ENCODE measurements at regions not wholly inside any gene's neighbourhood (a gene's known extent, or its start where the extent isn't known, plus 50 kb on each side); places are given as distances from the start of the nearest gene placed in this dataset.
"Not testable (repeated sequence)": the region's sequence is repeated elsewhere in the genome, so short reads cannot be mapped to it uniquely, and the experiment has no call there.

DNA sequence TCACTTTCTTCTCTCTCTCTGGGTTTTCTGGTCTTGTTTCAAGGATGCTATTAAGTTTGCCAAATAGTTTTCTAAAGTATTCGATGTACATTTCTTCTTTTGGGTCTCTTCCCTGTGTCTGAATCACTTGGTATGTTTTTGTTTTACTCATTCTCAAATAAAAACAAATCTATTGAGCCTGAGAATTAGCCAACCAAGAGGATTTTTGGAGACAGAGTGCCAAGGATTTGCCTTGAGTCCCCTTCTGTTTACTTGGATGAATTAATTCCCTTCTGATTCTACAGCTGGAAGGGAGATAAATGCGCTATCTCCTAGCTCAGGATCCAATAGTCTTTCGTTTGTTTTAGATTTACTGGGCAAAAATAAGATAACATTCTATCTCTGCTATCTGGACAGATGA, 255.5 kb downstream of the SYT10 start:
- no peak for DNase-seq

DNA sequence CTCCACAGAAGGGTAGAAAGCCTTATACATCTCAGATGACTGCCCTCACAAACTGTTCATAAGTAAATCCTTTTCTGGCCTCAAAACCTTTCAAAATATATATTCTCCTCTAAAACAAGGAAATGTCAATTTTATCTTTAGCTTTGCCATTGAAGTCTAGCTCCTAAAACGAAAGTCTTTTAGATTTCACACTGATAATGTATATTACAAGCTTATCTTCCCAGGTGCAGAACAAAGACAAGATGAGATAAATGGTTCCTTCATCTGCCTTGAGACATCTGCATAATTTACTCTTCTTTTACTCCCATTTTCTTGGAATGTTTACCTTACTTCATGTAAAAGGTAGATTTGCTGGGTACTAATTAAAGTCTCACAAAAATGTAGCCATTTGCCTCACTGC, 257.1 kb downstream of the SYT10 start:
- no peak for DNase-seq

DNA sequence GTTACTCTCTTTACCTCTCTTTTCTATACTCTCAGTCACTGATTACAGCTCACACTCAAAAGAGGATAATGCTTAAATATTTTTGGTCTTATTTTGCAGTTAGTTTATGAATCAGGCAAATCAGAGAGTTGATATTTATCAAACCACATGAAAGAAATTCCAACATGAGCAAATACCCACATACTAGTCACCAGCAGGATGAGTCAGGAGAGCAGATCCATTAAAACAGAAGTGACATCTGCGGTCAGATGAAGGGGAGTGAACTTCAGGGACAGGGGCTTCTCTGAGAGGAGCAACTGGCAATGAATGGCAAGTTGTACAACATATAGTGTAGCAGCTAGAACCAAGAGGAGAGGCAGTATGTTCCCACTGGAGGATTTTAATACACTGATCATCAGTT, 258.7 kb downstream of the SYT10 start:
- no peak for DNase-seq

DNA sequence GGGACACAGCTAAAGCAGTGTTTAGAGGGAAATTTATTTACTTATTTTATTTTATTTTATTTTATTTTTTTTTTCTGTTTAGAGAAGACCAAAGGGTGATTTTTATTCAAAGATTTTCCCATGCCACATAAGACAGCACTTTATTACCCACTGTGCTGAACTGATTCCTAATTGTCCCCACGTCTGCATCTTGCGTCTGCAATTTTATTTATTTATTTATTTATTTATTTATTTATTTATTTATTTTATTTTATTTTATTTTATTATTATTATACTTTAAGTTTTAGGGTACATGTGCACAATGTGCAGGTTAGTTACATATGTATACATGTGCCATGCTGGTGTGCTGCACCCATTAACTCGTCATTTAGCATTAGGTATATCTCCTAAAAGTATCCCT, 269.7 kb upstream of the PKP2 start:
- DNase-seq: not testable (repeated sequence)

DNA sequence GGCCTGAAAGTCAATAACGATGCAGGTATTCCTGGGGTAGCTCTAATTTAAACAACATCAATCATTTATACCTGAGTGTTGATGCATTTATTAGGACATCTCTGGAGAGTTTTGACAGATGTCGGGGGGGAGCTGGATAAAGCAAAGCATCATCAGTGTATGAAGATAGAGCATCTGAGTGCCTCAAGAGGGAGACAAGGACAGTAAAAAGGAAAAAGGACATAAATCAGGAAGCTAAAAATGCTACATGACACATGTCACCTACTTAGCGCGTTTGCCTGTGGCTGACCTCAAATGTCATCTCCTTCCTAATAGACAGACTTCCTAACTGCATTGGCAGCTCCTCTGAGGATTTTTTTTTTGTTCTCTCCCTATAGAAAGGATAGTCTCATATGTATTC, 259.5 kb upstream of the PKP2 start:
- DNase-seq: no peak

DNA sequence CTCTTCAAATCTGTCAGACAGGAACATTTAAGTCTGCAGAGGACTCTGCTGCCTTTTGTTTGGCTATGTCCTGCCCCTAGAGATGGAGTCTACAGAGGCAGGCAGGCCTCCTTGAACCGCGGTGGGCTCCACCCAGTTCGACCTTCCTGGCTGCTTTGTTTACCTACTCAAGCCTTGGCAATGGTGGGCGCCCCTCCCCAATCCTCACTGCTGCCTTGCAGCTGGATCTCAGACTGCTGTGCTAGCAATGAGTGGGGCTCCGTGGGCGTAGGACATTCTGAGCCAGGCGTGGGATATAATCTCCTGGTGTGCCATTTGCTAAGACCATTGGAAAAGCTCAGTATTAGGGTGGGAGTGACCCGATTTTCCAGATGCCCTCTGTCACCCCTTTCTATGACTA, 250.7 kb upstream of the PKP2 start:
- DNase-seq: not testable (repeated sequence)

DNA sequence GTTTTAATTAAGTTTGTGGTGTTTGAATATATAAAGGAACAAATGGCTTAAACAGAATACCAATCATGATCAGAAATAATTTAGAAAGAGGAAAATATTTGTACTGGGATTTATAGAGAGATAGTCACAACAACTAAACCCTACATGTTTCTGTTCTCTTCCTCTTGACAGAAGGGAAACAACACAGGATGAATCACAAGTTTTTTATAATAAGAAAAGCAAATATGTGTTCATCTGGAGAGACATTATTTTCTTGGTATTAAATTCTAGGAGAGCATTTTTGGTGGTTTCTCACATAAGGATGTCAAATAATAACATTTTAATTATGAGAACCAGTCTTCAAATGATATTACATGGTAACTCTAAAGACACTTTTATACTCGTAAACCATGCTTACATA, 232.9 kb upstream of the PKP2 start:
- DNase-seq: no peak

DNA sequence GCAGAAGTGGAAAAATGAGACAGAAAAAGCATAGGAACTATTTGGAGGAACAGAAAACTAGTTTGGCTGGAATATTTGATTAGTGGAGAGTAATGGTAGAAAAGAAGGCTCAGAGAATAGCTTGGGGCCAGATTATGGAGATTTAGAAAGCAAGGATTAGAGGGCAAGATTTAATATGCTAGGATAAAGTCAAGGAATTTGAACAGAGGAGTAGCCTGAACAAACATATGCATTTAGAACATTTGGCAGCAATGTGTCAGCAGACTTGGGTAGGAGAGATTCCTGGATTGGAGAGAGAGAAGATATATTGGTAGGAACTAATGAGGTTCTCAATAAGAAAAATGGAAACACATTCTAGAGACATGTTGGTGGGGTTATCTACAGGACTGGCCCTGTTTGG, 229.2 kb upstream of the PKP2 start:
- DNase-seq: no peak

DNA sequence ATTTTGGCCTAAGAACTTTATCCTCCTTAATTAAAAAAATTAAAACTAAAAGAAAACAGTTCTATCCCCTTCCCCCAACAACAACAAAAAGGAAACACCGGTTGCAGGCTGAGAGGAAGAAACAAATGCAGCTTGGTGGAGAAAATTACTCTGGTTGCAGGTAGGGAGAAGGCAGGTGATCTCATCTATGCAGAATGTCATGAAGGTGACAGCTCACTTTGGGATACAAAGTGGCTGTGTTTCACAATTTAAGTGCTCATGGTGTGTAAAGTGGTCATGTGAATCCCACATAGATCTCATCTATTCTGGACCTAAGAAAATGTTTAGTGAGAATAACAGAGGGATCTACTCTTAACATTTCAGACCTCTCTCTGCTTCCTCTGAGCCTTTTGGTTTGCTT, 219.7 kb upstream of the PKP2 start:
- no peak for DNase-seq

DNA sequence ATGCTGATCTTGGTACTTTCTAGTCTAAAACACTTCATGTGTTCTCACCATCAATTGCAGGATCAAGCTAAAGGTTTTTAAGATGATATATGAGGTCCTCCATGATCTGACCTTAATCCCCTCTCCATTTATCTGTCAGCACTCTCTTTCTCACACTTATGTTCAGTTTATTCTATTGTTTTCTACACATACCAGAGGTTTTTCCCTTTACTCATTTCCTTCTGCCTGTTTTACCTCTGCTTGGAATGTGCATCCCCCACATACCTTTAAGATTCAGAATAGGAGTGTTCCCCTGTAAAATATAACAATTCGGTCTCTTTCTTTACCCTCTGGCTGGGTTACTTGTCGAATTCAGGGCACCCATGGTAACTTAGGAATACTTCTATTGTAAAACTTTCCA, 219.1 kb upstream of the PKP2 start:
- DNase-seq: no peak

DNA sequence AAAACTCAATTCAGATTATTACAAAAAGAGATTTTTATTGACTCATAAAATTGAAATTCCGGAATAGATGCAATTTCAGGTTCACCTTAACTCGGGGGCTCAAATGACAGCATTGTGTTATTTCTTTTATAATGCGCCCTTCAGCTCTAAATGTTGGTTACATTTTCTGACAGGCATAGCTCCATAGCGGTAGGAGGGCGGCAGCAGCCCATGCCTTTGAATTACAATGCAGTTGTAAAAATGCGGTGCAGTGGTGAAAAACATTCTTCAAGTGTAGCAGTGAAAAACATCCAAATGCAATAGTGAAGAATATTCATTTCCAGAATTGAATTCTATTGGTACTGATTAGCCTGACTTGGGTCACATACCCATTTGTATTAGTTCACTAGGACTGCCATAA, 215.3 kb upstream of the PKP2 start:
- no peak for DNase-seq

DNA sequence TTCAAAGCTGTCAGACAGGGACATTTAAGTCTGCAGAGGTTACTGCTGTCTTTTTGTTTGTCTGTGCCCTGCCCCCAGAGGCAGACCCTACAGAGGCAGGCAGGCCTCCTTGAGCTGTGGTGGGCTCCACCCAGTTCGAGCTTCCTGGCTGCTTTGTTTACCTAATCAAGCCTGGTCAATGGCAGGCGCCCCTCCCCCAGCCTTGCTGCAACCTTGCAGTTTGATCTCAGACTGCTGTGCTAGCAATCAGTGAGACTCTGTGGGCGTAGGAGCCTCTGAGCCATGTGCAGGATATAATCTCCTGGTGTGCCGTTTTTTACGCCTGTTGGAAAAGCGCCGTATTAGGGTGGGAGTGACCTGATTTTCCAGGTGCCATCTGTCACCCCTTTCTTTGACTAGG, 211.2 kb upstream of the PKP2 start:
- not testable (repeated sequence) for DNase-seq

DNA sequence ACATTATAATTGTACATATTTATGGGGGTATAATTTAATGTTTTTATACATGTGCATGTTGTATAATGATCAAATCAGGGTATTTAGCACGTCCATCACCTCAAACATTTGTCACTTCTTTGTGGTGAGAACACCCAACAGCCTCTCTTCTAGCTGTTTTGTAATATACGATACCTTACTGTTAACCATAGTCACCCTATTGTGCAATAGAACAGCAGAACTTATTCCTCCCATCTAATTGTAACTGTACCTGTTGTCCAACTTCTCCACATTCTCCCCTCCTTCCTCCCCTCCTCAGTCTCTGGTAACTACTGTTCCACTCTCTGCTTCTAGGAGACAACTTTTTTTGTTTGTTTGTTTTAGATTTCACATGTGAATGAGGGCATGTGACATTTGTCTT, 197.0 kb upstream of the PKP2 start:
- no peak for DNase-seq

DNA sequence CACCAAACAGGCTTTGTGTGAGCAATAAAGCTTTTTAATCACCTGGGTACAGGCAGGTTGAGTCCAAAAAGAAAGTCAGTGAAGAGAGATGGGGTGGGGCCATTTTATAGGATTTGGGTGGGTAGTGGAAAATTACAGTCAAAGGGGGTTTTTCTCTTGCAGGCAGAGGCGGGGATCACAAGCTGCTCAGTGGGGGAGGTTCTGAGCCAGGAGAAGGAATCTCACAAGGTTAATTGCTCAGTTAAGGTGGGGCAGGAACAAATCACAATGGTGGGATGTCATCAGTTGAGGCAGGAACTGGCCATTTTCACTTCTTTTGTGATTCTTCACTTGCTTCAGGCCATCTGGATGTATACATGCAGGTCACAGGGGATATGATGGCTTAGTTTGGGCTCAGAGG, 191.3 kb upstream of the PKP2 start:
- not testable (repeated sequence) for DNase-seq

DNA sequence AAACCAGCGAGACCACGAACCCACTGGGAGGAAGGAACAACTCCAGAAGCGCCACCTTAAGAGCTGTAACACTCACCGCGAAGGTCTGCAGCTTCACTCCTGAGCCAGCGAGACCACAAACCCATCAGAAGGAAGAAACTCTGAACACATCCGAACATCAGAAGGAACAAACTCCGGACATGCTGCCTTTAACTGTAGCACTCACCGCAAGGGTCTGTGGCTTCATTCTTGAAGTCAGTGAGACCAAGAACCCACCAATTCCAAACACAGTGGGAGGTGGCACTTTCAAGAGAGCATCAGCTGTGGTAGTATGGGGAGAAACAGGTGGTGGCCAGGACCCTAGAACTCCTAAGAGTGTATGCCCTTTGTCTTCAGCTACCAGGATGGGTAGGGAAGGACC, 179.8 kb upstream of the PKP2 start:
- DNase-seq: not testable (repeated sequence)

DNA sequence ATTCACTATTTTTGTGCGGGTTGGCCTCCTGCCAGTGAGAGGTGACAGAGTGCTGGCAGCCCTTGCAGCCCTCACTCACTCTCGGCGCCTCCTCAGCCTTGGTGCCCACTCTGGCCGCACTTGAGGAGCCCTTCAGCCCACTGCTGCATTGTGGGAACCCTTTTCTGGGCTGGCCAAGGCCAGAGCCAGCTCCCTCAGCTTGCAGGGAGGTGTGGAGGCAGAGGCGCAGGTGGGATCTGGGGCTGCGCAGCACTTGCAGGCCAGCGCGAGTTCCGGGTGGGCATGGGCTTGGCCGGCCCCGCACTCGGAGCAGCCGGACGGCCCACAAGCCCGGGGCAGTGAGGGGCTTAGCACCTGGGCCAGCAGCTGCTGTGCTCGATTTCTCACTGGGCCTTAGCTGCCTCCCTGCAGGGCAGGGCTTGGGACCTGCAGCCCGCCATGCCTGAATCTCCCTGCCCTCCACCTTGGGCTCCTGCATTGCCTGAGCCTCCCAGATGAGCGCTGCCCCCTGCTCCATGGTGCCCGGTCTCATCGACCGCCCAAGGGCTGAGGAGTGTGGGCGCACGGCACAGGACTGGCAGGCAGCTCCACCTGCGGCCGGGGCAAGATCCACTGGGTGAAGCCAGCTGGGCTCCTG, 178.7 kb upstream of the PKP2 start:
- DNase-seq: not testable (repeated sequence)

DNA sequence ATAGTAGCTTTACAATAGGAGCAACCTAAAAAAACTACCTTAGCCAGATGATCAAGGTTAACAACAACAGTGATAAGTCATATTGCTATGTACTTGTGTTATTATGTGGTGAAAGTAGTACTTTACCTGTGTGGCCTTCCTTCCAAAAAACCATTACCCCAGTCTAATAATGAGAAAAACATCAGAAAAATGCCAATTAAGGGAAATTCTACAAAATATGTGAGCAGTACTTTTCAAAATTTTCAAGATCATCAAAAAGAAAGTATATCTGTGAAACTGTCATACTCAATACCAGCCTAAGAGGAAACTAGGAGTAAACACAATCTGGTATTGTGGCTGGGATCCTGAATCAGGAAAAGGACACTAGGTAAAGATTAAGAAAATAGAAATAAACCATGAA, 165.3 kb upstream of the PKP2 start:
- DNase-seq: no peak

DNA sequence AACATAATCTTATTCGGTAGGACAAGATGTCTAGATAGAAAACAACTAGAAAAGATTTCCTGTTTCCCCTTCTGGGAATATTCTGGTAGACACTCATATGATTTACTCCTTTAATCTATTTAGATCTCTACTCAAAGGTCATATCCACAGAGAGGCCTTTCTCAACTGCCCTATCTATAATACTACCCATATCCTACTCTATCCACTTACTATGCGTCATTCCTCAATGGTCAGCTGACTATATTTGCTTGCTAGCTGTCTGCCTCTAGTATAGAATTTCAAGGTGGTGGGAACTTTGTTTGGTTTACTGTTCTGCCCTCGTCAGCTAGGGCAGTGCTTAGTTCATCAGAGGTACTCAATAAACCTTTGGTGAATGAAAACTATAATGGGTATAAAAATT, 157.8 kb upstream of the PKP2 start:
- no peak for DNase-seq

DNA sequence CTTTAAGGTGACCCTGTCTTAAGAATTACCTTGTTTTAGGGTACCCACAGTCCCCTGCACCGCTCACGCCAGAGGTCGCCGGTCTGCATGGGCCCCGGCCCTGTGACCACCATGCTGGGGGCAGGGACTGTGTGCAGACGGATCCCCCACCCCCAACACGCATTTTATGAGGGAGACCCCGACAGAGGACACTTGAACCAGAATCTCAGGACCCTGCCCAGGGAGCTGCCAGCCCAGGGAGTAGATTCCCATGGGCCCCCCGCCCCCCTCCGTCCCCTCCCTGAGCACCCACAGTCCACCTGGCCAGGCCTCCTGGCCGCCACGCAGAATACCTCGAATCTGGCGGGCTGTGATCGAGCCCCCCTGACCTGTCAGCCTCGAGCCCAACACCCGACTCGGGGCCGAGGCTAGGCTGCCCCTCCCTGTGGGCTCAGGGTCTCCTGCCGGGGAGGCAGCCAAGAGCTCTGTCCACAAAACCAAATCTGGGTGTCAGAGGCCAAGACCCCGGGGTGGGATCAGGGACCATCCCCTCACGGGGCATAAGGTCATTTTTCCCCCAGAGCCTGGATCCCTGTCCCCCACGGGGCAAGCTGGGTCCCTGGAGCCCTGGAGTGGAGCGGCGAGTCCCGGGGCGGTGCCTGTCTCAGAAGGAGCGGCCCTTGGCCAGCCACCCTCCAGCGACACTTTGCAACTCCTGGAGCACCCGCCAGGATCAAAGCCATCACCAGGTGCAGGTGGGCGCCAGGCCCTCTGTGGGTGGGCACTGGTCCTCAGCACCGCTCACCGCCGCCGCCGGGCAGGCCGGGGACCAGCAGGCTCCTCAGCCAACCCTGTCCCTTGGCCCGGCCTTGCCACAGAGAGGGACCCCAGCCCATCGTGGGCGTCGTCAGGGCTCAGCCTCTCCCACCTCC, 155.8 kb upstream of the PKP2 start:
- DNase-seq: no peak

DNA sequence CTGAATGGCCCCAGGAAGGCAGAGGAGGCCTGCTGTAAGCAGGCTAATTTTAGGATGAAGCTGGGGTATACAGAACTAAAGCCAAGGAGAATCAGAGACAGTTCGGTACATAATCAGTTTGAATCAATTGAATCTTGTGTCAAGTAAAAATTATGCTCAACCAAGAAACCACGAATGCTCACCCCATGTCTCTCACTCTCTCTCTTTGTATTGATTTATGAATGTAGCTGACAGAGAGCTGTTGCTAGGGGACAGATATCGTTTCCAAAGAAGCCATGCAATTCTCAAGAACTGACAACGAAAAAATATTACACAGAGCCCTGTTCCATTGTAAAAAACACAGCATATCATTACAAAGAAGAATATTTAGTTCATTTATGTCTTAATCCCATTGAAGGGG, 151.1 kb upstream of the PKP2 start:
- no peak for DNase-seq

DNA sequence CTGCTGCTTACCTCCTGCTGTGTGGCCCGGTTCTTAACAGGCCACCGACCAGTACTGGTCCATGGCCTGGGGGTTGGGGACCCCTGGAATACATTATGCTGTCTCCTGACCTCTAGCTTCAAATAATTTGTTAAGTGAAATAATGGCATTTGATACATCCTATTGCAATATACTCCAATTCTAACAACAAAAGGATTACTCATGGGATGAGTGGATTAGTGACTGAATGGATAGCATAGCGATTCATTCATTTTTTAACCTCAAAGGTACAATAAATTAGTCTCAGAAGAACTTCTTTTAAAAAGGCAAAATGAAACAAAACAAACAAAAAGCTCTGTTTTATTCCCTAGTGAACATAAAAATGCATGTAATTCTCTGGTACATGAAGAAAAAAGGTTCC, 147.9 kb upstream of the PKP2 start:
- no peak for DNase-seq

DNA sequence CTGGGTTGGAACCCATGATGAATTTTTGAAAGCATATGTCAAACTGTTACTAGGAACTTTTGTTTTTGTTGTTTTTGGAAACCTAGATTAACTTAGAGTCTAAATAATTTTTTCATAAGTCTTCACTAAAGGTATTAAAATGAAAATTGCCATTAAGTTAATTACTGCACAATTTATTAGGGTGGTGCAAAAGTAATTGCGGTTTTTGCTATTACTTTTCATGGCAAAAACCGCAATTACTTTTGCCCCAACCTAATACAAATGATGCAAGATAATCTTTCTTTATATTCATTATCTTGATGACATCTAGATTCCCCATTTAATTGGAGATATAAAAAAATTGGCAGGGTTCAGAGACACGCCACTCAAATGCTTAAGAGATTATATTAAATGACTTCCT, 145.0 kb upstream of the PKP2 start:
- DNase-seq: no peak

DNA sequence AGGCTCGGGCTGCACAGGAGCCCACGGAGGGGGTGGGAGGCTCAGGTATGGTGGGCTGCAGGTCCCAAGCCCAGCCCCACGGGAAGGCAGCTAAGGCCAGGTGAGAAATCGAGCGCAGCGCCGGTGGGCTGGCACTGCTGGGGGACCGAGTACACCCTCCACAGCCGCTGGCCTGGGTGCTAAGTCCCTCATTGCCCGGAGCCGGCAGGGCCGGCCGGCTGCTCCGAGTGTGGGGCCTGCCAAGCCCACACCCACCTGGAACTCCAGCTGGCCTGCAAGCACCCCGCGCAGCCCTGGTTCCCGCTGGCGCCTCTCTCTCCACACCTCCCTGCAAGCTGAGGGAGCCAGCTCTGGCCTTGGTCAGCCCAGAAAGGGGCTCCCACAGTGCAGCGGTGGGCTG, 137.4 kb upstream of the PKP2 start:
- DNase-seq: not testable (repeated sequence)

DNA sequence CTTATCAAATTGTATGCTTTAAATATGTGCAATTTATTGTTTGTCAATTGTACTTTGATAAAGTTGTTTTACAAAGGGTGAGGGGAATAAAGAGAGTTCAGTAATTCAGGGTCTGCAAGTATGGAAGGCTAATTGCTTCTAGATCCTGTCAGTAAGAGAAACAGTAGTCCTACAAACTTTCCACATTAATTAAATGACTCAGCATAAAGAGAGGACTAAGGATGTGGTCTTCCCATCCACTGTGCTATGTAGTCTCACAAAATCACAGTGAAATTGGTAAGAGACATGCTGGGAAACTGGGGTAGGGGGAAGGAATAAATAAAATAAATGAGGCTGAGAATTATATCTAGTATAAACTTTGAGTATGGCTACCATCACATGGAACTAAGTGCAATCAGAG, 130.2 kb upstream of the PKP2 start:
- DNase-seq: no peak

DNA sequence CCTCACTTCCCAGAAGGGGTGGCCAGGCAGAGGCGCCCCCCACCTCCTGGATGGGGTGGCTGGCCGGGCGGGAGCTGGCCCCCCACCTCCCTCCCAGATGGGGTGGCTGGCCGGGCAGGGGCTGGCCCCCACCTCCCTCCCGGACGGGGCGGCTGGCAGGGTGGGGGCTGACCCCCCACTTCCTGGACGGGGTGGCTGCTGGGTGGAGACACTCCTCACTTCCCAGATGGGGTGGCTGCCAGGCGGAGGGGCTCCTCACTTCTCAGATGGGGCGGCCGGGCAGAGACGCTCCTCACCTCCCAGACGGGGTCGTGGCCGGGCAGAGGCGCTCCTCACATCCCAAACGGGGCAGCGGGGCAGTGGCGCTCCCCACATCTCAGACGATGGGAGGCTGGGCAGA, 126.1 kb upstream of the PKP2 start:
- not testable (repeated sequence) for DNase-seq
